ENCODE measurements at regions not wholly inside any gene's neighbourhood (a gene's known extent, or its start where the extent isn't known, plus 50 kb on each side); places are given as distances from the start of the nearest gene placed in this dataset.

DNA sequence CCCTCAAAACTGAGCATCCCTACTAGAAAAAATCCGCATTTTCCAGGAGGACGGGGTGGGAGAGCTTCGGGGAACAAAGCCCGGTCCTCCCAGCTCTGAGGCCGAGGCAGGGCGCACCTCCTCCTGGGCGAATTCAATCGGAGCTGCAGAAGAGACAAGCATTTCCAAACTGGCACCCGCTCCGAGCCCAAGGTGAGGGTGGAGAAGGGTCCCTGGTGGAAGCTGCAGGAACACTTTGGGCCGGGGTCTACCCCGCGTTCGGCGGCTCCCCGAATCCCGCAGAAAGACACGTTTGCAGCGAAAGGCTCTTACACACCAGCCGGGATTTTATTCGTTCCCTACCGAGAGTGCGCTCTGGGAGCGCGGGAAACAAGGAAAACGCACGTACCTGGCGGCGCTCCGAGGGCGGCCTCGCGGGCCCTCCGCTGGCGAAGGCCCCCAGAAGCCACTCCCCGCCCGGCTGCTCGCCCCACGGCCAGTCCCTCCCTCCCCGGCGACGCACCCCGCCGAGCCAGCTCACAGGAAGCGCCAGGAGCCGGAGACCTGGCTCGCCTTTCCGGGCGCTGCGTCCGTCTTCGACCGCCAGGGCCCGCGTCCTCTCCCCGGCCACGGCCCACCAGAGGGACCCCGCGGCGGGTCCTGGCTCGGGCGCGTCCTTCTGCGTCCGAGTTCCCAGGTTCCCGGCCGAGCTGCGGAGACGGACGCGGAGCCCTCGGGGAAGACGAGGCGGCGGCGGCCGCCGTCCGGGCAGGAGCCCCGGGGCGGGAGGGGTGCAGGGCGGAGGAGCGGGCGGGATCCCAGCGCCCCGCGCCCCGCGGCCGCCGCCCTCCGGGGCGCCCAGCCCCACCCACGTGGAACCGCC, 49.8 kb upstream of the BAHCC1 start:
- no peaks in the 10 kb centered on the region for H3K27me3 ChIP-seq (ENCODE audit: low read depth, low read length)
- H3K27ac ChIP-seq (ENCODE audit: low read length), result peak overlapping the region; percentile 65
- H3K4me1 ChIP-seq (ENCODE audit: low read length), result peaks cover 7% of the 10 kb centered on the region; the same call in 1 of the 2 replicates
- no peaks in the 10 kb centered on the region for H4K20me1 ChIP-seq (ENCODE audit: insufficient read depth, low read length)
- peaks cover 22% of the 10 kb centered on the region for H3K79me2 ChIP-seq (ENCODE audit: low read length)
- no peaks in the 10 kb centered on the region for H3K36me3 ChIP-seq (replicated peaks; ENCODE audit: low read depth, low read length)
- peak overlapping the region; percentile 72 for H3K4me2 ChIP-seq (ENCODE audit: low read length)
- TF ChIP-seq EZH2phosphoT487 (IDR thresholded peaks at IDR 0.05; ENCODE audit: low read depth) (no peak), CTCF (IDR thresholded peaks at IDR 0.05; ENCODE audit: low read depth, low read length) (no peak)
- peak overlapping the region; percentile 87 for H3K4me3 ChIP-seq (ENCODE audit: low read length)
- peak overlapping the region; percentile 77 for H3K9ac ChIP-seq (ENCODE audit: low read length)
- H2AFZ ChIP-seq (ENCODE audit: low read depth, low read length), result no peak overlapping the region
- H3K9me3 ChIP-seq (ENCODE audit: insufficient read depth, low read length), result no peaks in the 10 kb centered on the region
